IMR-90 (cell line): ENCODE measurements at regions not wholly inside any gene's neighbourhood (a gene's known extent, or its start where the extent isn't known, plus 50 kb on each side); places are given as distances from the start of the nearest gene placed in this dataset.

ENCODE experiments used
- ATAC-seq: fragments of 200-7000 bp; cut with Tn5 transposase; 2 replicates; pipeline ENCODE4 v1.9.1; 2020; ENCODE audit warnings: low read depth, mild to moderate bottlenecking, moderate library complexity
- BruUV-seq: library from RNA; stranded (reverse); fragments of 400-500 nt; replicated peaks from 2 replicates; lab custom pipeline; 2021; lab: Mats Ljungman, UMichigan
- CTCF ChIA-PET: fragments of 300-600 bp; formaldehyde crosslinking; extraction: SDS; loops from one replicate; lab custom pipeline; 2021; ENCODE audit warnings: antibody characterized with exemption; lab: Yijun Ruan, JAX
- POLR2A ChIA-PET: fragments of 300-600 bp; sonication (Branson Sonifier 250); formaldehyde crosslinking; loops from one replicate; lab custom pipeline; 2022; ENCODE audit warnings: antibody characterized with exemption; ENCODE audit not compliant: unreplicated experiment; lab: Charles Lee
- DNase-seq: peaks from one replicate; pipeline ENCODE4 v3.0.0; 2013
- H2AFZ ChIP-seq: replicated peaks from 2 replicates; pipeline ENCODE3; 2013; ENCODE audit warnings: low read length, mild to moderate bottlenecking; ENCODE audit not compliant: poor library complexity
- H2AK5ac ChIP-seq: 2 replicates; pipeline ENCODE4 v1.6.1; 2013; ENCODE audit warnings: low read depth, low read length, inconsistent platforms
- H2AK9ac ChIP-seq: replicated peaks from 2 replicates; pipeline ENCODE3; 2013; ENCODE audit warnings: mild to moderate bottlenecking, low read depth, low read length, moderate library complexity; ENCODE audit not compliant: poor library complexity
- H2BK120ac ChIP-seq: 2 replicates; pipeline ENCODE4 v1.6.1; 2013; ENCODE audit warnings: low read depth, low read length, inconsistent platforms
- H2BK15ac ChIP-seq: 3 replicates; pipeline ENCODE4 v1.6.1; 2013; ENCODE audit warnings: low read depth, low read length, inconsistent platforms
- H2BK20ac ChIP-seq: 2 replicates; pipeline ENCODE4 v1.6.1; 2013; ENCODE audit warnings: low read depth, mild to moderate bottlenecking, inconsistent platforms, low read length, moderate library complexity
- H2BK5ac ChIP-seq: 2 replicates; pipeline ENCODE4 v1.6.1; 2013; ENCODE audit warnings: mild to moderate bottlenecking, low read depth, low read length, inconsistent platforms; ENCODE audit not compliant: poor library complexity, severe bottlenecking
- H3K14ac ChIP-seq: replicated peaks from 2 replicates; pipeline ENCODE4 v1.6.1; 2013; ENCODE audit warnings: low read depth, low read length, inconsistent platforms
- H3K18ac ChIP-seq: 2 replicates; pipeline ENCODE4 v1.6.1; 2013; ENCODE audit warnings: low read depth, low read length, control low read depth
- H3K23ac ChIP-seq: 2 replicates; pipeline ENCODE4 v1.6.1; 2013; ENCODE audit warnings: low read depth, low read length, inconsistent platforms
- H3K27ac ChIP-seq: 2 replicates; pipeline ENCODE4 v1.5.1; 2013; ENCODE audit warnings: mild to moderate bottlenecking, control low read depth, low read length; ENCODE audit not compliant: insufficient read depth
- H3K27me3 ChIP-seq: 2 replicates; pipeline ENCODE4 v1.6.1; 2013; ENCODE audit warnings: low read length; ENCODE audit not compliant: control insufficient read depth, insufficient read depth
- H3K36me3 ChIP-seq: 2 replicates; pipeline ENCODE4 v1.6.1; 2013; ENCODE audit warnings: low read length, mixed read lengths; ENCODE audit not compliant: control insufficient read depth, insufficient read depth
- H3K4ac ChIP-seq: 2 replicates; pipeline ENCODE4 v1.6.1; 2013; ENCODE audit warnings: low read depth, low read length, inconsistent platforms
- H3K4me1 ChIP-seq: 2 replicates; pipeline ENCODE4 v1.6.1; 2013; ENCODE audit warnings: low read length, mixed read lengths; ENCODE audit not compliant: control insufficient read depth, insufficient read depth
- H3K4me2 ChIP-seq: 2 replicates; pipeline ENCODE4 v1.6.1; 2013; ENCODE audit warnings: low read depth, mild to moderate bottlenecking, control low read depth, low read length, moderate library complexity
- H3K4me3 ChIP-seq: 2 replicates; pipeline ENCODE4 v1.5.1; 2013; ENCODE audit warnings: low read depth, mild to moderate bottlenecking, control low read depth, low read length, moderate library complexity; ENCODE audit not compliant: insufficient read depth
- H3K56ac ChIP-seq: 2 replicates; pipeline ENCODE4 v1.6.1; 2013; ENCODE audit warnings: low read length, inconsistent platforms; ENCODE audit not compliant: insufficient read depth; ENCODE audit errors: extremely low read depth
- H3K79me1 ChIP-seq, 2 experiments: 2 replicates each; pipeline ENCODE4 v1.6.1; 2013; ENCODE audit warnings: low read length in 2 of 2, inconsistent platforms in 1 of 2, low read depth in 1 of 2
- H3K9ac ChIP-seq: 2 replicates; pipeline ENCODE4 v1.6.1; 2013; ENCODE audit warnings: low read depth, low read length, control low read depth
- H3K9me1 ChIP-seq: 2 replicates; pipeline ENCODE4 v1.6.1; 2013; ENCODE audit warnings: low read length, inconsistent platforms; ENCODE audit not compliant: insufficient read depth
- H3K9me3 ChIP-seq: 2 replicates; pipeline ENCODE4 v1.6.1; 2013; ENCODE audit warnings: low read length; ENCODE audit not compliant: control insufficient read depth, insufficient read depth
- H4K20me1 ChIP-seq: 2 replicates; pipeline ENCODE4 v1.6.1; 2013; ENCODE audit warnings: low read length, inconsistent platforms; ENCODE audit not compliant: insufficient read depth
- H4K5ac ChIP-seq: 2 replicates; pipeline ENCODE4 v1.6.1; 2013; ENCODE audit warnings: mild to moderate bottlenecking, low read depth, low read length, control low read depth
- H4K8ac ChIP-seq, 2 experiments: 2 replicates each; pipeline ENCODE4 v1.6.1; 2013; ENCODE audit warnings: low read depth in 2 of 2, low read length in 2 of 2, control low read depth in 1 of 2, inconsistent platforms in 1 of 2
- H4K91ac ChIP-seq: 2 replicates; pipeline ENCODE4 v1.6.1; 2013; ENCODE audit warnings: low read depth, low read length, inconsistent platforms; ENCODE audit not compliant: insufficient read depth
- BHLHE40 ChIP-seq: fragments of 150-350 bp; IDR thresholded peaks from 2 replicates; pipeline ENCODE4 v1.6.1; 2016; ENCODE audit warnings: mild to moderate bottlenecking, low read depth, low read length
- CHD1 ChIP-seq: IDR thresholded peaks from 2 replicates; pipeline ENCODE4 v1.6.1; 2012; ENCODE audit warnings: low read depth, low read length, improper control_type of control experiment
- ELK1 ChIP-seq: fragments of 150-350 bp; IDR thresholded peaks from 2 replicates; pipeline ENCODE4 v1.6.1; 2016; ENCODE audit warnings: low read depth, mild to moderate bottlenecking, low read length, moderate library complexity, borderline replicate concordance
- FOS ChIP-seq: fragments of 150-350 bp; IDR thresholded peaks from 2 replicates; pipeline ENCODE4 v1.6.1; 2016; ENCODE audit warnings: low read depth, low read length
- MAFK ChIP-seq: IDR thresholded peaks from 2 replicates; pipeline ENCODE4 v1.6.1; 2012; ENCODE audit warnings: low read depth, low read length, improper control_type of control experiment
- MXI1 ChIP-seq: IDR thresholded peaks from 2 replicates; pipeline ENCODE4 v1.6.1; 2012; ENCODE audit warnings: low read depth, mild to moderate bottlenecking, low read length, moderate library complexity, borderline replicate concordance
- NFE2L2 ChIP-seq: fragments of 150-350 bp; IDR thresholded peaks from 2 replicates; pipeline ENCODE4 v1.6.1; 2016; ENCODE audit warnings: low read depth, mild to moderate bottlenecking, low read length
- RAD21 ChIP-seq: IDR thresholded peaks from 2 replicates; pipeline ENCODE4 v1.6.1; 2012; ENCODE audit warnings: low read length, improper control_type of control experiment
- RFX5 ChIP-seq: IDR thresholded peaks from 2 replicates; pipeline ENCODE4 v1.8.0; 2012; ENCODE audit warnings: low read depth, mild to moderate bottlenecking, low read length, moderate library complexity
- SMC3 ChIP-seq: fragments of 150-350 bp; IDR thresholded peaks from 2 replicates; pipeline ENCODE4 v1.6.1; 2016; ENCODE audit warnings: low read depth, mild to moderate bottlenecking, antibody characterized with exemption, low read length, moderate library complexity
- USF2 ChIP-seq: fragments of 150-350 bp; IDR thresholded peaks from 2 replicates; pipeline ENCODE4 v1.6.1; 2017; ENCODE audit warnings: mild to moderate bottlenecking, antibody characterized with exemption, low read length, low read depth
- WGBS, 2 experiments: methylation state at CpG; one replicate each; pipeline versions ENCODE4 v1.1.5 to v1.1.7; 2013; ENCODE audit warnings: missing lambda C conversion rate in 2 of 2; ENCODE audit not compliant: insufficient read length in 1 of 2; ENCODE audit errors: extremely low coverage in 2 of 2; 5-methylcytosine and 5-hydroxymethylcytosine counted together
- dilution Hi-C: fragments of 300-500 bp; cut with HindIII; formaldehyde crosslinking; loops from one replicate; pipeline ENCODE4 v1.14.3; 2018; ENCODE audit warnings: low sequenced_read_pairs; ENCODE audit not compliant: unreplicated experiment
- in situ Hi-C: fragments of 300-500 bp; cut with MboI; formaldehyde crosslinking; loops from 3 replicates; pipeline ENCODE4 v1.14.3; 2019; ENCODE audit warnings: low sequenced_read_pairs, inconsistent platforms, mixed read lengths
- intact Hi-C: fragments of 100-400 bp; cut with micrococcal nuclease; formaldehyde crosslinking; loops from 2 replicates; pipeline ENCODE4 v1.10.0; 2022

GRCh38 chr3:95567346-95567745, 1247.0 kb upstream of the EPHA6 start:
- Histone ChIP-seq H2AK5ac (no peak overlapping the region), H3K27ac (no peak overlapping the region), H3K9me1 (no peaks in the 10 kb centered on the region), H3K56ac (no peak overlapping the region), H3K36me3 (no peaks in the 10 kb centered on the region), H3K79me1 (no peaks in the 10 kb centered on the region), H2AK9ac (no peak overlapping the region), H3K4me3 (no peak overlapping the region), H3K14ac (no peak overlapping the region), H2AFZ (no peak overlapping the region), H3K9me3 (peaks cover 5% of the 10 kb centered on the region; the same call in 1 of the 2 replicates), H2BK20ac (no peak overlapping the region), H3K4me1 (no peaks in the 10 kb centered on the region), H3K4ac (no peak overlapping the region), H4K20me1 (no peaks in the 10 kb centered on the region), H4K5ac (no peak overlapping the region), H3K23ac (no peak overlapping the region), H3K4me2 (no peak overlapping the region), H4K91ac (no peak overlapping the region), H3K27me3 (no peaks in the 10 kb centered on the region), H2BK15ac (no peak overlapping the region), H2BK5ac (no peak overlapping the region), H4K8ac (no peak overlapping the region), H3K9ac (no peak overlapping the region), H3K18ac (no peak overlapping the region), H2BK120ac (no peak overlapping the region)
- intact Hi-C loops (no loop called here), in situ Hi-C loops (no loop called here), dilution Hi-C loops (no loop called here)
- no TSS peak for BruUV-seq
- ChIA-PET CTCF (no interaction called here), POLR2A (no interaction called here)
- TF ChIP-seq RFX5: no peak
- no peak for TF ChIP-seq MXI1
- TF ChIP-seq ELK1: no peak
- no peak for TF ChIP-seq CHD1
- no peak for TF ChIP-seq FOS
- no peak for TF ChIP-seq BHLHE40
- no peak for TF ChIP-seq NFE2L2
- TF ChIP-seq MAFK: no peak
- no peak for TF ChIP-seq RAD21
- TF ChIP-seq SMC3: no peak
- TF ChIP-seq USF2: no peak
- no CpG with 5 or more reads among the region's 3 CpGs for WGBS, 2 experiments
- no peak for ATAC-seq
- DNase-seq: no peak
